RWPE1 (cell line): ENCODE measurements at regions not wholly inside any gene's neighbourhood (a gene's known extent, or its start where the extent isn't known, plus 50 kb on each side); places are given as distances from the start of the nearest gene placed in this dataset.

Experiments
- CTCF ChIA-PET: fragments of 350-600 bp; sonication (Branson Sonifier 250); formaldehyde crosslinking; extraction: SDS; loops from one replicate; lab custom pipeline; 2021; lab: Yijun Ruan, JAX
- POLR2A ChIA-PET: fragments of 400-600 bp; formaldehyde crosslinking; extraction: SDS; loops from one replicate; lab custom pipeline; 2020; ENCODE audit warnings: antibody characterized with exemption; ENCODE audit not compliant: low non-redundant PET; lab: Yijun Ruan, JAX
- DNase-seq: peaks from one replicate; pipeline ENCODE4 v3.0.0; 2012; ENCODE audit warnings: low spot score
- H3K27ac ChIP-seq: fragments of 450-650 bp; 2 replicates; pipeline ENCODE4 v1.5.1; 2017
- CTCF ChIP-seq: fragments of 450-650 bp; conservative IDR thresholded peaks from 2 replicates; pipeline ENCODE4 v1.5.1; 2017; ENCODE audit warnings: low read depth, mild to moderate bottlenecking

GRCh38 chr20:51318058-51318949 lies 224.2 kb downstream of the NFATC2 start:
- H3K27ac ChIP-seq: no peak overlapping the region
- peak; percentile 34 for DNase-seq
- CTCF ChIA-PET: interaction anchor here (0.6 to 1.1 kb wide), 5 partner anchors 10 to 325 kb away, joined by 3 to 7 read pairs (median 3); no protein-coding TSS in a partner anchor
- POLR2A ChIA-PET: no interaction called here
- TF ChIP-seq CTCF: no peak; the same call in 1 of the 2 replicates

- ChIA-PET POLR2A (no interaction called here), CTCF (interaction anchor here (0.6 kb wide), 1 partner anchor 324 kb away, joined by 4 read pairs; no protein-coding TSS in a partner anchor)
- no peak overlapping the region for H3K27ac ChIP-seq
Observed at GRCh38 chr20:51315390-51315789, 227.1 kb downstream of the NFATC2 start.

DNA sequence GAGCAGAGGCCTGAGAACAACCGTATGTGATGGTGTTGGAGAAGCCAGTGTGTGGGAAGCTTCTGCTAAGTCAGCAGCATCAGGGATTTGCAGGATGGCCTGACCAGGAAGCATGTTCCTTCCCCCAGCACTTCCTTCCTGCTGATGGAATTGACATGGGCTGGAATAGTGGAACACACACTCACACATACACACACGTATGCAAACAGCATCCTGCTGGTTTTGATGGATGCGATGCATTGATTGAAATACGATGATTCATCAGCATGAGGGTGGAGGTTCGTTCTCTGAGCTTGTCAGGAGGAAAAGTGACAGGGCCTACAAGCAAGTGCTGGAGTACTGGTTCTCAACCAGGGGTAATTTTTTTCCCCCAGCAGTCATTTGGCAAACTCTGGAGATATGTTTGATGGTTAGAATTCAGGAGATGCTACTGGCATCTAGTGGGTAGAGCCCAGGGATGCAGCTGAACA lies 229.1 kb downstream of the NFATC2 start:
- no peak overlapping the region for H3K27ac ChIP-seq
- ChIA-PET POLR2A (no interaction called here), CTCF (interaction anchor here (0.6 to 0.9 kb wide), 6 partner anchors 11 to 382 kb away, joined by 3 to 6 read pairs (median 3); partner anchors contain the start of gene ADNP)
- no peak for TF ChIP-seq CTCF
- DNase-seq: no peak

More at GRCh38 chr20:51315390-51315789, 227.1 kb downstream of the NFATC2 start:
- TF ChIP-seq CTCF: no peak
- DNase-seq: no peak

GRCh38 chr20:51312480-51312783 lies 230.1 kb downstream of the NFATC2 start:
- no peak for TF ChIP-seq CTCF
- no peak overlapping the region for H3K27ac ChIP-seq
- ChIA-PET POLR2A (no interaction called here), CTCF (interaction anchor here (0.7 kb wide), 1 partner anchor 522 kb away, joined by 3 read pairs; no protein-coding TSS in a partner anchor)
- no peak for DNase-seq

- no peak overlapping the region for H3K27ac ChIP-seq
- no peak for TF ChIP-seq CTCF
- CTCF ChIA-PET: interaction anchor here (0.6 kb wide), 2 partner anchors 22 to 64 kb away, joined by 3 read pairs; no protein-coding TSS in a partner anchor
- DNase-seq: peak; percentile 73
- POLR2A ChIA-PET: no interaction called here
Observed at GRCh38 chr20:51311636-51312479, 230.7 kb downstream of the NFATC2 start.

DNA sequence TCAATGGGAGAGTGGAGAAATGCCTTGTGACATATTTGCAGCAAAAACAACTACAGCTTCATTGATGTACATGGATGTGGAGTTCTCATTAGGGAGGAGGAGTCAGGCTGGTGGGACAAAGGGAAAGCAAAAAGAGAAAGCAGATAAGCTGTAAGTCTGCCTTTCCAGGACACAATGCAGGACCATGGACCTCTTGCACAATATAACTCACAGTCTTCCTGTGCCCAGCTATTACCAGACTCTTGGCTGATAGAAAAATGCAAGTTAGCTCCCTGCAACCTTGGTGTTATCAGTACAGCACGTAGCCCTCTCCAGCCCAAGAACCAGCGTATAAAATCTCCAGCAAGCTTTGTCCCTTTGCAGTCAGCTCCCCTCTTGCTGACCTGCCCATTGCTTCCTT lies 232.3 kb downstream of the NFATC2 start:
- ChIA-PET CTCF (interaction anchor here (0.5 to 5.8 kb wide), 9 partner anchors 35 to 341 kb away, joined by 3 to 91 read pairs (median 3); no protein-coding TSS in a partner anchor), POLR2A (no interaction called here)
- no peak for TF ChIP-seq CTCF

More for the DNA sequence above, 232.3 kb downstream of the NFATC2 start:
- H3K27ac ChIP-seq: no peak overlapping the region
- DNase-seq: no peak
